ENCODE measurements at regions not wholly inside any gene's neighbourhood (a gene's known extent, or its start where the extent isn't known, plus 50 kb on each side); places are given as distances from the start of the nearest gene placed in this dataset.
"Not testable (repeated sequence)": the region's sequence is repeated elsewhere in the genome, so short reads cannot be mapped to it uniquely, and the experiment has no call there.

DNA sequence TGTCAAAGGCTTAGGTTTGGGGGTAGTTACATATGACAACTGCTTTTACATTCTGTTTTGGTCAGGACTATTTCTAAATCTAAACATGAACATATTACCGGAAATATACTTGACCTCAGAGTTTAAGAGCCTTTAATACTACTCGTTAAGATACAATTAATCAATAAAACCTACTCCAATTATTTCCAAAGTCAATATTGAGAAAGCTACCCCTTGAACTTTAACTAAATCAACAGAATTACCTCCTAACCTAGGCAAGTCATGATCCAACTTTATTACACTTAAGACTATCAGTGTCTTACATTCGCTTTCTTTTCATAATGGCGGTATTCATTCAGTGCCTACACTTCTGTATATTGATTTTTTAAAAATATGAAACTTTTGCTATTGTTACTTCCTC lies 107.7 kb downstream of the RAP2B start:
- DNase-seq, result no peak

DNA sequence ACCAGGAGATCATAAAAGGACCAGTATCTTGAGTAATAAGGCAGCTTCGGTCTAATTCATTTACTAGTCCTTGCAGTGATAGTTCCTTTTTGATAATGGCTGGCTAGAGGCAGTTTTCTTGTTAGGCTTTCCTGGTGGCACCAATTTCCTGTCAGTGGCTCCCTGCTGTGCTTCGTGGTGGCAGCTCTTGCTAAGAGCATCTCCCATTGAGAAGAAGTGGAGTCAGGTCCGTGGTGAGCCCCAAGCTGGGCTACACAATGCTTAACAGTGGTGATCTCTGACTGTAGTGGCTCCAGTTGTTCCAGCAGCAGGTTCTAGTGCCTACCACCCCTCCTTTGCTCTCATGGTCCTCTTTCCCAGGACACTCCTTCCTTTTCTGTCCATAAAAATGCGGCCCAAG lies 111.2 kb downstream of the RAP2B start:
- DNase-seq, result no peak

DNA sequence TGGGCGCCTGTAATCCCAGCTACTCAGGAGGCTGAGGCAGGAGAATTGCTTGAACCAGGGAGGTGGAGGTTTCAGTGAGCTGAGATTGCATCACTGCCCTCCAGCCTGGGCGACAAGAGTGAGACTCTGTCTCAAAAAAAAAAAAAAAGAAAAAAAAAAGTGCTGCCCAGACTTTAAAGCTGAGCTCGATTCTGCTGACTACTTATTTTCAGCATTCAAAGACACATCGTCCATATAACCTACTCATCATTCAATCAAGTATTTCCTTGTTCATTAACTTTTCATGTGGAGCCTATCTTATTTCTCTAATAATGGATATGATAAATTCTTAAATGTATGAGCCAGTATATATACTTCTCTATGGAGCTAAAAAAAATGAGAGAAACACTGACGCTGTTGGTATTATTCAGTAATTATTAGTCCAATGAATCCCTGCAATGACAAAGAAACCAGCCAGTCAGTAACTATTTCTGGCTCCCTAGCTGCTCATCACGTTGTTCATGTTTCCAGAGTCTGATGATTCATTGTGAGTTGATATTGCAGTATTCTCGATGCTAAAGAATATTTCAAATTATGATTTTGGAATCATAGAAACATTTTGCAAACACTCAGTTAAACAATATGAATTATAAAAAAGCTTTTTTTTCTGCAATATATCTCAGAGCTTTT lies 111.9 kb downstream of the RAP2B start:
- no peak for DNase-seq

DNA sequence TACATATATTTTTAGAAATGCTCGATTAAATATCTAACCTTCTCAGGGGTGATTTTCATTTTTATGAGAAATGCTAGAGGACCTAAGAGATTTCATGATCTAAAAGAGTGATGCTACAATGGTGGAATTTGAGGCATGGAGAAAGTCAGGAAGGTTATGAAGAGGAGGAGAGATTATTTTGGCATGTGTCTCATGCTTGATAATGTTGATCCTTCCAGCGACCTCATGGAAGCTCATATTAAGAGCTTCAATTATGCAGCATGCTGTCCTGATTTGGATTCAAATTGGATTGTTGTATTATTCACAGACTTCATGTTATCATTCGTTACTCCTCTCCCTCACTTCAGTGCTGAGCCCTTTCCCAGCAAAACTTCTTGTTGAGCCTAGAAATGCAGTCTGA lies 112.5 kb downstream of the RAP2B start:
- no peak for DNase-seq

DNA sequence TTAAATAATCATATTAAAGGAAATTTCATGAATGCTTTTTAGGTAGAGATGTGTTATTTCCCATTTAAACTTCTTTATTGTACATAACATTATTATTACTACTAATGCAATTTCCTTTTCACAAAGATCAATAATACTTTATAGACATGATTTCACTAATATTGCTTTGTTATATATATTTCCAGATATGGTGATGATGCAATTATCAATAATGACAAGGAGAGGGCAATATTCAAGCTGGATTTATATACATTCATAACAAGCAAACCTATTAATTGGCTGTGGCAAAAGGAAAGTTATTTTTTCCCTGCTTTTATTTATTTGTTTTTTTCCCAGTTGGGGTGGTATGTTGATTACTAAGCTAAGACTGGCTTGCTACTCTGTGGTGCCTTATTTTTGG lies 113.5 kb downstream of the RAP2B start:
- DNase-seq, result no peak

DNA sequence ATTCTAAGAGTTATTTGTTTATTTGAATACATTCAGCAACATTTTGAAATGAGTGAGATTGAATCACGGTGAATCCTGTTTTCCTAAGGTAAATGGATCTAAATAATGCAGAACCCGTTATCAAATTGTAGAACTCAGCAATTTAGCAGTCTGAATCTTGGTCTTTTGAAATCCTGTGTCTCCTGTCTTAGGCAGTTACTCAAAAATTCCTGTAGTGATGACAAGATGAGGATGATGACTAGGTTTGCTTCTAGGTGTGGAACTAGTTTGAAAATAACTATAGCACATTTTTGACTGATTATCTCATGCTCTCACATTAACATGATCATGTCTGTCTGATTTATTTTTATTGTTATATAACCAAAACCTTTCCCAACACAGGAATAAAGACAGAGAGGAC lies 115.0 kb downstream of the RAP2B start:
- DNase-seq, result no peak

DNA sequence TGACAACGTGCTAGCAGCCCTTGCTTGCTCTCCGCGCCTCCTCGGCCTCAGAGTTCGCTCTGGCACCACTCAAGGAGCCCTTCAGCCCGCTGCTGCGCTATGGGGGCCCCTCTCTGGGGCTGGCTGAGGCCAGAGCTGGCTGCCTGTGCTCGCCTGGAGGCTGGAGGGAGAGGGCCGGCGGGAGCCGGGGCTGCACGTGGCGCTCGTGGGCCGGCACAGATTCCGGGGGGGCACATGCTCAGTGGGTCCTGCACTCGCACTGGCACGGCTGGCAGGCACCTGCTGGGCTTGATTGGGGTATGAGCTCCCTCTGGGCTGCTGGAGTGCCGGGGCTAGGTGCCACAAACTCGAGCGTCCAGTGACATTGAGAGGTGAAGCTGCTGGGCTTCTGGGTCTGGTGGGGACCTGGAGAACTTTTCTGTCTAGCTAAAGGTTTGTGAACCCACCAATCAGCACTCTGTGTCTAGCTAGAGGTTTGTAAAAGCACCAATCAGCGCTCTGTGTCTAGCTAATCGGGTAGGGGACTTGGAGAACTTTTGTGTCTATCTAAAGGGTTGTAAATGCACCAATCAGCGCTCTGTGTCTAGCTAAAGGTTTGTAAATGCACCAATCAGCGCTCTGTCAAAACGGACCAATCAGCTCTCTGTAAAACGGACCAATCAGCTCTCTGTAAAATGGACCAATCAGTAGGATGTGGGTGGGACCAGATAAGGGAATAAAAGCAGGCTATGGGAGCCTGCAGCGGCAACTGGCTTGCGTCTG lies 119.4 kb downstream of the RAP2B start:
- DNase-seq, result not testable (repeated sequence)

DNA sequence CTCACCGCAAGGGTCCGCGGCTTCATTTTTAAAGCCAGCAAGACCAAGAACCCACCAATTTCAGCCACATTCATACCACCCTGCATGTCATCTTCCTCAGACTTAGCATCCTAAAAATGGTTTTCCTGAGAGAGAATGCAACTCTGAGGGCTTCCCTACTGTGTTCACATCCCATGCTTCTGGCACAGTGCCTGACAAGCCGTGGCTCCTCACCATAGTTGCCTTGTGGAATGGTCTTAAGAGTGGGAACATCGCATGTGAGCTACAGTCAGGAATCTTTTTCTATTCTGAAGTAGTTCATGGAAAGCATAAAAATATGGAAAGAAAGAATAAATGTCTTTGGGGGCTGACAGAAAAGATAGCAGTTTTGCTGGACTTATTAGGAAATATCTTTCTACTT lies 120.3 kb downstream of the RAP2B start:
- DNase-seq, result no peak

DNA sequence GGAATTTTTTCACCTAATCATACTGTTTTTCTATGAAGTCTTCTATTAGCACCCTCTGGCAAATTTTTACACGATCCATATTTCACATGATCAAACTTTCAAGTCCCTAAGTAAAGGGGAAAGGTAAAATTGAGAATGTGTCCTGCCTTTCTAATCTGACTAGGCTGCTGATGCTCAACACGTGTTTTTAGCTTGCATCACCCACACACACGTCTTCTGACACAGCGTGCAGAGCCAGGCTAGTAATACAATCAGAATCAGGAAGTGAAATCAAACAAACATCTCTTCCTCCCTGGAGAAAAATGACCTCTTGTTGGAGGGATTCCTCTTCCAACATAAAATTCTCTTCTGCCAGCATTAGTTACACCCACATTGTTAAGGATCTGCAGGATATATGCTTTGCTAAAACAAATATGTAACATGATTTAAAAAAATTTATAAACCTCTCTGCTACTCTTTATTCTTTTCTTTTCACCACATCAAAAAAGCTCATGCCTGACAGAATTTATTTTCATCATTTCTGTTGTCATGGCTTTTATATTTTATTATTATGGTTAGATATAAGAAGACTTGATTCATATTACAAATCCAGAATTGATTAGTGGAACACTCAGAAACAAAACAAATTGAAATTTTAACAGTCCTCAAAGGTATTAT lies 122.4 kb downstream of the RAP2B start:
- no peak for DNase-seq

DNA sequence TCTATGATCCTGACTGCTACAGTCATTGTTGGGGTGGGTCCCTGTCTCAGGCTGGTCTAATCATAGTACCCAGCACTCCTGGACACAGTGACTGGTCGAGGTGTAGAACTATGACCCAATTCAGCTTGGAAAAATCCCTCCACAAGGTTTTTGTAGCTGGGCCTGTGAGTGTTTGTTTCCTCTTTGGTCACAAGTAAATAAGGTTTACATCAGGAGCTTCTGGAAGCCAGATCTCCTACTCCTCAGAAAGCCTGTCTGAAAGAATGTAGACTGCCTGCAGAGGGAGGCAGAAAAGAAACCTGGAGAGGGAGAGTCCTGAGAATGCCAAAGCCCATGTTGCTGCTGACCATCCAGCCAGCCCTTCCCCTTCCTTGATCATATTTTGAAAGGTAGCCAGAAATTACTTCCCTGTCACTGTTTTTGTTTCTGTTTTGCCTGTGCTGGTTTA lies 123.2 kb downstream of the RAP2B start:
- DNase-seq, result no peak

DNA sequence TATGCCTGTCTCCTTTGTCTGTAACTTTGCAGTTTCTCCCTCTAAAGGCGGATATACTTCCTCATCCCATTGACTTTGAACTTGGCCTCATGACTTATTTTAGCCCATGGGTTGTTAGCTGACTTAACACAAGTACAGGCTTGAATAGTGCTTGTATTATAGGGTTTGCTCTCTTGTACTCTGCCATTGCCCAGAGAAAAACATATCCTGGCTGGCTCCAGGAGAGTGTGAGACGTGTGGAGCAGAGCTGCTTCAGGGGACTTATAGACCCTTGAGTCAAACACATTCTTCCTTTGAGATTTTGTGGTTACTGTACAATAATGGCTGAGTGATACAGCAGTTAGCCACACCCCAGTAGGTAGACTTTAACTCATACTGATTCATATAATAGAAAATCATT lies 124.0 kb downstream of the RAP2B start:
- DNase-seq, result no peak

DNA sequence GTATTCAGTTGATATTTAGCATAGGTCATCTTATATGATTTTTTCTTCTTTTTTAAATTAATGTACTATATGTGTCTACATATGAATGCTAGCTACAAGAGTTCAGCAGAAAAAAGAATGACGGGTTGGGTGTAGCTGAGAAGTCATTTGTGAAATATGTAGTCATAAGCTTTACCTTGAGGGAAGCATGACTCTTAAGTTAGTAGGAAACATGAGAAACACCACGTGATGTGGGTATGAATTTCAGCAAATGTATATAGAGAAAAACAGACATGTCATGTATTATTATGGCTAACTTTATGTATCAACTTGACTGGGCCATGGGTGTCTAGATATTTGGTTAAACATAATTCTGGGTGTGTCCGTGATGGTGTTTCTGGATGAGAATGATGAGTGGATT lies 125.0 kb downstream of the RAP2B start:
- DNase-seq, result no peak

DNA sequence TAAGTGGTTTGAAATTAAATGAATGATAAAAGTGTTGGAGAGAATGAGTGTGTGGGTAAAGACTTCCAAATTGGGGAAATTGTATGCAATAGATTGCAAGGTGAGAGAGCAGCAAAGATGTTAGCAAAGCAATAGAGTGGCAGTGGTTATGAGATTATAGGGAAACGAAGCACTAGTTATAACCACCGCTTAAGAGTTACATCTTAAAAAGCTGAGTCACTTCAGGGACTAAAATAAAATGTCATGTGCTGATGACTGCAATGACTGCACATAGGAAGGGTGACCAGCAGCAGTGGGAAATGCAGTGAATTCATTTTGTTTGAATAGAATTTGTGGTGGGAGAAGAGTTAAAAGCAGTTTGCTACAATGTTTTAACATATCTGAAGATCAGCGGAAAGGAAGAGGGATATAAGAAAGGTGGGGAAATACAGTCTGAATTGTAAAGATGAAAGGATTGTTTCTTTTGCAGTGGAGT lies 127.3 kb downstream of the RAP2B start:
- DNase-seq, result no peak

DNA sequence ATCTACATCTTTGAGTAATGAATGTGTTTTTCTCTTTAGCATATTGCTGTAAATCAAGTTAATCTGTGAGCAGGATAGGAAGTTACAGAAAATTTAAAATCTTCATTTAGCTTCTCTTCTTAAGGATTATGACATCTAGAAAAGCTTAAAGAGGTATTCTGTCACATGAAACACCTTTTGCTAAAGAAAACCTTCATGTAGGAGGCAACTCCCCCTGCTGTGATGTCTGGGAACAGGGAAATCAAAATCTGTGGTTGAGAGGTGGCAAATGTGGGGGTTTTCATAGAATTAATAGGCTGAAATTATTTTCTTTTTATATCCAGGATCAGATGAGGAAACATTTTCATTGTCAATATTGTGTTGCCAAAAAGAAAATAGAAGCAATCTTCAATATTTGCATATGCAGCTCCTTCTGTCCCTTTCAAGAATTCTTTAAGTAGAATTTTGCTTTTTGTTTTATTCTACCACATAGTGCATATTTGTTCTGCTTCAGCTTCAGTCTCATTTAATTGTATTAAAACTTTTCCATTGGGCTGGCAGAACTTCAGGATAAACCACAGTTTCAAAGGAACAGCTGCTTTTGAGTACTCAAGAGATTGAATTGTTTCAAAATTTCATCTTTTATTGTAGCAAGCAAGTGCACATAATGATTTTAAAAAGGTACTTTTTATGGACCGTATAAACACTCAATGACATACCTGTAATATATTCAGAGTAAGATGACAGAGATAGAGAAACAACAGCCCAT lies 128.4 kb downstream of the RAP2B start:
- DNase-seq, result no peak

DNA sequence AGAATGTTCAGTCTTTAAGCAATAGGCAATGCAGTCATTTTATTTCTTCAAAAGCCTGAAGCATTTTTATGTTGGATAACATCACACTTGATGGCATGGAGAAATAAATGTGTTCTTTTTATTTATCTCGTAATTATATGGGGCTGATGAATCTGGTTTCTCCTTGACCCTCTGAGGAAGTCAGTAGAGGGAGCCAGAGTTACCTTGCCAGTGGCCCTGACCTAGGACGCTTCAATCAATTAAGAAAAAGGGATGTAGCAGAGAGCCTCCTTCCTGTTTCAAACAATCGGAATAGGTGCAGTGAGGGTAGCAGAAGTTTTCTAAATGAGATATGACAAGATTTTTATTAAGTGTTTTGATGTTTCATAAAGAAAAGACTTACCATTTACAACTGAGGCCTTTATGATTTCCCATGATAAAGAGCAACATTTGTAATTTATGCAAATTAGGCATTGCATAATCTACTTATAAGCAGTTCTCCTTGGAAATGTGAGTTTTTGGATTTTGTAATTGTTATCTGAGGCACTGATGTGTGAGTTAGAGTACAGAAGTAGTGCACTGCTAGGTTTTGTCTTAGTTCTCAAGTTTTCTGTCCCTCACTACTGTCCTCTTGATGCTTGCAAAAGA lies 129.1 kb downstream of the RAP2B start:
- DNase-seq, result no peak

DNA sequence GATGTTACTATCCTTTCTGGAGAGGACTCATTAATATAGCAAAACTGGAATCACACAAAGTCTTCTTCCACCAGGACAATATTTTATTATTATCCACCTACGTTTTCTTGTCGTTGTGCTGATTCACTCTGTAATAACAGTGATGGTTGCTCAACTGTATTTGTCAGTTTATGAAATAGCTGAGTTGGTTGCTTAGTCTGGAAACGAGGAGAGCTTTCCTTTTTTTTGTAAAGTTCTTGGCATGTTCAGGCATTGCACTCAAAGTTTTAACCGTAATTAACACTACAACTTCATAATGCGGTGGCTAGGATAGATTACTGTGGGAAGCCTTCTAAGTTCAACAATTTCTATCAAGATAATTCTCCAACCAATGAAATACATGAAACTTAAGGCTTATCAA lies 131.2 kb downstream of the RAP2B start:
- DNase-seq, result no peak

DNA sequence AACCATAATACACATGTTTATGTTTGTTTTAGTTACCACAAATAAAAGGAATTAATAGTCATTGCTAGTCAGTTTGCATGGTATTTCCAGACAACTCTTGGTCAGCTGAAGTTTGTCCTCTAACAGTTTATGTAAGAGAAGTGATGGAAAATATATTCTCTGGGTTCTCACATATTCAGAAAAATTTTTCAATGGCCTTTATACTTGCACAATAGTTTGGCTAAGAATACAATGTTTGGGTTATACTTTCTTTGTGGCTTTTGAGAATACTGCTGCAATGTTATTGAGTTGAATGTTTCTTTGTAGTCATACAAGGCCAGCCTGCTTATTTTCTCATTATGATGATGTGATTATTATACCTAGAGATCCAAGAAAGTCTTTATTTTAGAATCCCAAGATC lies 133.9 kb downstream of the RAP2B start:
- no peak for DNase-seq

DNA sequence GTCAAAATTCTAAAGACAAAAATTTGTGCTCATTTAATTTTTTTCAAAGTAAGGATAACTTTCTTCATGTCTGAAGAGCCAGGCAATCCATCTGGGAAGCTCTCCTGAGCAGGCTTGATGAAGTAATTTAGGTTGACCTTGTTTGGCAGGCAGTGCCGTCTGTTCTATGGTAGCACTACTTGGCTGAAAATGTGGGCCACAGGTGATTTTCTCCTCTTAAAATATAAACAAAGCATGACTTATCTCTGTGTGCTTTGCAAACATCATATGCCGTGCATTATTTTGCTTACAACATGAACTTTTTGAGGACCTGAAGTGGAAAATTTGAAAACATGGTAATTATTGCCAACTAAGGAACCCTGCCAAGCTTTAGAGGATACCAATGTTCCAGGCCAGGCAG lies 143.2 kb downstream of the RAP2B start:
- no peak for DNase-seq

DNA sequence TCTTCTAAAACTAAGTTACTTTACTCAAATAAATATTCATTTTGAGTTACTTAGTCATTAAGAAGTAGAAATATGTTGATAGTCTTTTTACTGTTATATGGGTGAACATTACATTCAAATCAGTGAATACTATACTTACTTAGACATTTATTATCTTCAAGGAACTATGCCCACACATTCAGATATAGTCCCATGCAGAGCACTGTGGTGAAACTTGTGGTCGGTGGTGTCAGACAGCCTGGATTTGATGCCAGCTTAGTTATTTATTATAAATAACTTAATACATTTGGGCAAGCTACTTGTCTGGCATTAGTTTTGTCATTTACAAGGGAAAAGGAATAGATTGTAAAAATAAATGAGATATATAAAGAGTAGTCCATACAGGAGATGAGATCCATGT lies 149.5 kb downstream of the RAP2B start:
- DNase-seq, result no peak

DNA sequence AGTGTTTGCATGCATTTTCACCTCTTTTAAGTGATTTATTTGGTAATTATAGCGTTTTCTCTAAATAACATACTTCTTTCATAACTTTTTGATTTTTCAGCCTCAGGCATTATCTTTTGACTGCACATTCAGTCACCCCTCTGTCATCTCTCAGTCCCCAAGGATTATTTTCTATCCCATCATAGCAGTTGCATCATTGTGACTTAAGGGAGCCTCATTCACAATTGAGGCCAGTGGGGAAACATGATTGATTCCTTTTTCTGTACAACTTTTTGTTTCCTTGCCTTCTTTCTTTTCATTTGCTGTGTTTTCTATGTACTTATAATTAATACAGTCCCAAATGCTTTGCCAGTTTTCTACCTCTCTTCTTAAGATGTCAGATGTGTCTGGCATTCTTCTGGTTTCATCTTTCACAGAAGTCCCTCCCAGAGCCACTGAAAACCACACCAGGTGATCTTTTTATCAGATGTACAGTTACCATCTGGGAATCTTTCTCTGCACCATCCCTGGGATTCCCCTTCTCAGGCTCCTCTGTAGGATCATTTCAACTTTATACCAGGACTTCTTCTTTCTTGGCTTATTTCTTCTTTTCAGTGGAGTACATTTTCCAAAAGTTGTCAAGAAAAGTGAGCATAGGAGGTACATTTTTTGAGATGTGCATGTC lies 151.4 kb downstream of the RAP2B start:
- DNase-seq, result no peak

DNA sequence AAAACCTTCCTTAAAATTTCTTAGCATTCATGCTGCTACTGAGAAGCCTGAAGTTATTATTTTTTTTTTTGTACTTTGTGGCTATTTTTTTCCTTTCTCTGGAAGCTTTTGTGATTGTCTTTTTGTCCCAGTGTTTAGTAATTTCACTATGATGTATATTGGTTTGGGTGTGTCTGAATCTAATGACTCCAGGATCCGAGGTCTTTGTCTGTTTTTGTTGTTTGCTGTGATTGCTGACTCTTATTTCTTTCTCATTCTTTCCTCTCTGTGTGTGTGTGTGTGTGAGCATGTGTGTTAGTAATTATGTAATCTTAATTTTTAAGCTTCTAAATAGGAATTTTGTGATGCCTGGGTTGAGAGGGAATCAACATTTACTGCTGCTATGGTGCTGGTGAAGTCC lies 152.0 kb downstream of the RAP2B start:
- DNase-seq, result no peak

DNA sequence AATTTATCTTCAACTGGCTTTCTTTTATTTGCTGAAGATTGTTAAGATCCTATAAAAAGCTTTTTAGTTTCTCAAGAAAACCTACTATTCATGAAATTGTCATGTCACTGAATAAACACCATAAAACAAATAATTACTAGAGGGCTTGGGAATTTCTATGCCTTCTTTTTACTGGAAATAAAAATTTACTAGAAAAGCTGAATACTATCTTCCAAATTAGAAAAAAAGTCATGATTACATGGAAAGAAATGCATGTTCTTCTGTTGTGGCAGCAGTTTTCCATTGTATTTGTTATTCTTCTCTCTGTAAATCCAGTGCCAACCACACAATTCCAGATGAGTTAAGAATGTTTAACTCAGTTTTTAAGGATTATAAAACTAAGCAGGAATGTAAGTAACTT lies 153.8 kb downstream of the RAP2B start:
- DNase-seq, result no peak

All from retina (tissue), 1 donor.